B cell (primary cell): ENCODE measurements at regions not wholly inside any gene's neighbourhood (a gene's known extent, or its start where the extent isn't known, plus 50 kb on each side); places are given as distances from the start of the nearest gene placed in this dataset.

Experiments used
- ATAC-seq: fragments of 200-7000 bp; cut with Tn5 transposase; one replicate; pipeline ENCODE4 v1.10.0; 2021; ENCODE audit warnings: low read depth, mild to moderate bottlenecking, moderate number of reproducible peaks, moderate library complexity
- CTCF ChIA-PET: fragments of 350-600 bp; sonication (Branson Sonifier 250); formaldehyde crosslinking; loops from one replicate; lab custom pipeline; 2021; ENCODE audit warnings: antibody characterized with exemption, inconsistent platforms; lab: Charles Lee
- POLR2A ChIA-PET: fragments of 350-600 bp; sonication (Branson Sonifier 250); formaldehyde crosslinking; loops from one replicate; lab custom pipeline; 2021; ENCODE audit warnings: antibody characterized with exemption; lab: Charles Lee
- DNase-seq: peaks from one replicate; pipeline ENCODE4 v3.0.0; 2013
- H2AFZ ChIP-seq: 2 replicates; pipeline ENCODE4 v1.6.1; 2012; ENCODE audit warnings: mild to moderate bottlenecking, low read depth, low read length; ENCODE audit not compliant: insufficient read depth, poor library complexity, severe bottlenecking
- H3K27ac ChIP-seq, 2 donors: 1 replicate in 1 of 2; 2 replicates in 1 of 2; pipeline ENCODE4 v1.5.1; 2012 to 2013; ENCODE audit warnings: low read length in 2 of 2, mild to moderate bottlenecking in 2 of 2, moderate library complexity in 1 of 2
- H3K27me3 ChIP-seq, 4 experiments: fragments of 200-600 bp in 1 of 4; sonication (generic) in 1 of 4; replicated peaks in 1 of 4; 1 replicate in 2 of 4; 2 replicates in 2 of 4; pipeline versions ENCODE4 v1.6.1 to v1.7.0; 2013 to 2016; ENCODE audit warnings: low read length in 3 of 4, mild to moderate bottlenecking in 2 of 4, mixed read lengths in 1 of 4, moderate library complexity in 1 of 4; ENCODE audit not compliant: insufficient read depth in 4 of 4, control insufficient read depth in 3 of 4; ENCODE audit errors: control extremely low read depth in 1 of 4
- H3K36me3 ChIP-seq, 2 experiments: replicated peaks in 1 of 2; 1 replicate in 1 of 2; 2 replicates in 1 of 2; pipeline versions ENCODE4 v1.6.1 to v1.7.1; 2013; ENCODE audit warnings: low read length in 1 of 2; ENCODE audit not compliant: insufficient read depth in 2 of 2, control insufficient read depth in 1 of 2; ENCODE audit errors: control extremely low read depth in 1 of 2, extremely low read depth in 1 of 2
- H3K4me1 ChIP-seq, 2 donors: fragments of 200-600 bp in 1 of 2; sonication (generic) in 1 of 2; 1 replicate in 1 of 2; 2 replicates in 1 of 2; pipeline versions ENCODE4 v1.5.1 to v1.6.1; 2013 to 2017; ENCODE audit warnings: low read length in 2 of 2; ENCODE audit not compliant: control insufficient read depth in 2 of 2, insufficient read depth in 2 of 2
- H3K4me2 ChIP-seq: replicated peaks from 2 replicates; pipeline ENCODE3; 2012; ENCODE audit warnings: mild to moderate bottlenecking, low read depth, low read length; ENCODE audit not compliant: poor library complexity, severe bottlenecking
- H3K4me3 ChIP-seq, 5 experiments: fragments of 200-600 bp in 1 of 5; sonication (generic) in 1 of 5; 1 replicate in 3 of 5; 2 replicates in 2 of 5; pipeline versions ENCODE4 v1.5.1 to v1.7.0; 2011 to 2016; ENCODE audit warnings: low read length in 4 of 5, mild to moderate bottlenecking in 4 of 5, low read depth in 2 of 5, control low read depth in 1 of 5, moderate library complexity in 1 of 5; ENCODE audit not compliant: insufficient read depth in 1 of 5; ENCODE audit errors: control extremely low read depth in 1 of 5, extremely low read depth in 1 of 5
- H3K79me2 ChIP-seq: fragments of 200-600 bp; sonication (generic); one replicate; pipeline ENCODE4 v1.6.0; 2016; ENCODE audit warnings: low read length; ENCODE audit not compliant: control insufficient read depth, insufficient read depth
- H3K9ac ChIP-seq: fragments of 200-600 bp; sonication (generic); 2 replicates; pipeline ENCODE4 v1.6.1; 2017; ENCODE audit warnings: mild to moderate bottlenecking, low read length, moderate library complexity
- H3K9me3 ChIP-seq, 3 donors: one replicate each; pipeline versions ENCODE4 v1.6.1 to v1.7.1; 2013; ENCODE audit warnings: low read length in 2 of 3; ENCODE audit not compliant: control insufficient read depth in 2 of 3, insufficient read depth in 1 of 3; ENCODE audit errors: control extremely low read depth in 1 of 3
- H4K20me1 ChIP-seq: 2 replicates; pipeline ENCODE4 v1.6.0; 2012; ENCODE audit warnings: mild to moderate bottlenecking, low read length; ENCODE audit not compliant: insufficient read depth, control insufficient read depth, poor library complexity, severe bottlenecking
- H3K27ac Mint-ChIP-seq: one replicate; pipeline ENCODE4 v1.8.0; 2021; ENCODE audit warnings: mixed read lengths
- H3K27me3 Mint-ChIP-seq: one replicate; pipeline ENCODE4 v1.8.0; 2021; ENCODE audit warnings: mixed read lengths
- H3K4me1 Mint-ChIP-seq: one replicate; pipeline ENCODE4 v1.8.0; 2021; ENCODE audit warnings: mixed read lengths
- H3K4me3 Mint-ChIP-seq: one replicate; pipeline ENCODE4 v1.8.0; 2021; ENCODE audit warnings: mixed read lengths
- H3K9me3 Mint-ChIP-seq: one replicate; pipeline ENCODE4 v1.8.0; 2022; ENCODE audit warnings: mixed read lengths; ENCODE audit not compliant: insufficient read depth
- EZH2 ChIP-seq: IDR thresholded peaks from 2 replicates; pipeline ENCODE4 v1.6.1; 2012; ENCODE audit warnings: borderline replicate concordance, low read depth, mild to moderate bottlenecking, moderate library complexity, low read length; ENCODE audit not compliant: insufficient read depth, poor library complexity, severe bottlenecking
- WGBS: methylation state at CpG from one replicate; pipeline ENCODE4 v1.1.5; 2013; ENCODE audit warnings: missing lambda C conversion rate; ENCODE audit not compliant: insufficient coverage; 5-methylcytosine and 5-hydroxymethylcytosine counted together
- intact Hi-C: fragments of 100-400 bp; cut with micrococcal nuclease; formaldehyde crosslinking; loops from one replicate; pipeline ENCODE4 v1.10.0; 2022
- TF ChIP-seq, protein P1 (sequence below): fragments of 200-600 bp; IDR thresholded peaks from one replicate; pipeline ENCODE4 v1.8.0; 2022; ENCODE audit warnings: antibody characterized with exemption, mild to moderate bottlenecking

- Mint-ChIP-seq H3K27ac (no peak overlapping the region), H3K9me3 (peaks cover 6% of the 10 kb centered on the region), H3K4me1 (no peaks in the 10 kb centered on the region), H3K4me3 (no peak overlapping the region), H3K27me3 (no peaks in the 10 kb centered on the region)
- no peak overlapping the region for H3K9ac ChIP-seq
- POLR2A ChIA-PET: no interaction called here
- no peak overlapping the region for H3K27ac ChIP-seq
- no peaks in the 10 kb centered on the region for H3K79me2 ChIP-seq
- H3K4me1 ChIP-seq: no peaks in the 10 kb centered on the region
- no peak for TF ChIP-seq EZH2
- TF ChIP-seq, protein P1, sequence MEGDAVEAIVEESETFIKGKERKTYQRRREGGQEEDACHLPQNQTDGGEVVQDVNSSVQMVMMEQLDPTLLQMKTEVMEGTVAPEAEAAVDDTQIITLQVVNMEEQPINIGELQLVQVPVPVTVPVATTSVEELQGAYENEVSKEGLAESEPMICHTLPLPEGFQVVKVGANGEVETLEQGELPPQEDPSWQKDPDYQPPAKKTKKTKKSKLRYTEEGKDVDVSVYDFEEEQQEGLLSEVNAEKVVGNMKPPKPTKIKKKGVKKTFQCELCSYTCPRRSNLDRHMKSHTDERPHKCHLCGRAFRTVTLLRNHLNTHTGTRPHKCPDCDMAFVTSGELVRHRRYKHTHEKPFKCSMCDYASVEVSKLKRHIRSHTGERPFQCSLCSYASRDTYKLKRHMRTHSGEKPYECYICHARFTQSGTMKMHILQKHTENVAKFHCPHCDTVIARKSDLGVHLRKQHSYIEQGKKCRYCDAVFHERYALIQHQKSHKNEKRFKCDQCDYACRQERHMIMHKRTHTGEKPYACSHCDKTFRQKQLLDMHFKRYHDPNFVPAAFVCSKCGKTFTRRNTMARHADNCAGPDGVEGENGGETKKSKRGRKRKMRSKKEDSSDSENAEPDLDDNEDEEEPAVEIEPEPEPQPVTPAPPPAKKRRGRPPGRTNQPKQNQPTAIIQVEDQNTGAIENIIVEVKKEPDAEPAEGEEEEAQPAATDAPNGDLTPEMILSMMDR: no peak
- CTCF ChIA-PET: interaction anchor here (0.8 kb wide), 1 partner anchor 10 kb away, joined by 3 read pairs; no protein-coding TSS in a partner anchor
- no peak overlapping the region for H3K4me3 ChIP-seq
- peaks cover 5 to 21% (median 11%) of the 10 kb centered on the region in 3 donors for H3K9me3 ChIP-seq
- no peak overlapping the region for H2AFZ ChIP-seq
- ATAC-seq: no peak
- H3K36me3 ChIP-seq: no peaks in the 10 kb centered on the region
- intact Hi-C loops: no loop called here
- no peak overlapping the region for H3K4me2 ChIP-seq
- WGBS: 100% methylated on average over 3 of the region's 3 CpGs
- H4K20me1 ChIP-seq: no peaks in the 10 kb centered on the region
- no peaks in the 10 kb centered on the region for H3K27me3 ChIP-seq
- no peak for DNase-seq
Observed at GRCh38 chr15:56812221-56812620, 78.9 kb upstream of the ZNF280D start.

DNA sequence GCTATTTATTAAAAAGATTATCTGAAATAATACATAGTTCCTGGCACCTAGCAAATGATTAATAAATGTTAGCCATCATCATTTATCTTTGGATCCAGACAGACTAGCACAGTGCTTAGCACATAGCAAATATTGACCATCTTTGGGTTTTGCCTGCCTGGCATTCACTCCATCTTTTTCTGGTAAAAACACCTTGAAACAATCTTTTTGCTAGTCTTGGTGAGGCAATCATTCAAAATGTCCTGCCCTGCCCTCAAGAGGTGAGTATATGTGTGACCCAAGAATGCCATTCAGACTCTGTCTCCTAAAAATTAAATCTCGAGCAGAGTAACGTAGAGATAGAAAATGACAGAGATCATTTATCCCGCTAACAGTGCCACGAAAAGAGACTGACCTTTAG is 78.3 kb upstream of the ZNF280D start:
- Histone ChIP-seq H3K27ac (no peak overlapping the region), H3K79me2 (no peaks in the 10 kb centered on the region), H3K4me3 (no peak overlapping the region), H4K20me1 (no peaks in the 10 kb centered on the region), H3K4me1 (peaks cover 0 to under 1% of the 10 kb centered on the region in 2 donors), H3K9me3 (peaks cover 5 to 23% (median 11%) of the 10 kb centered on the region in 3 donors), H3K4me2 (no peak overlapping the region), H3K9ac (no peak overlapping the region), H3K36me3 (no peaks in the 10 kb centered on the region), H3K27me3 (no peaks in the 10 kb centered on the region), H2AFZ (no peak overlapping the region)
- POLR2A ChIA-PET: no interaction called here
- Mint-ChIP-seq H3K27ac (no peak overlapping the region), H3K4me1 (no peaks in the 10 kb centered on the region), H3K27me3 (no peaks in the 10 kb centered on the region), H3K4me3 (no peak overlapping the region), H3K9me3 (peaks cover 6% of the 10 kb centered on the region)
- intact Hi-C loops: no loop called here
- CTCF ChIA-PET: no interaction called here
- TF ChIP-seq, protein P1: no peak
- TF ChIP-seq EZH2: no peak
- DNase-seq (no peak), ATAC-seq (no peak)
- WGBS: 100% methylated on average over 2 of the region's 4 CpGs
